ENCODE measurements at regions not wholly inside any gene's neighbourhood (a gene's known extent, or its start where the extent isn't known, plus 50 kb on each side); places are given as distances from the start of the nearest gene placed in this dataset.

GRCh38 chr5:74316064-74316603 is 324.4 kb downstream of the ENC1 start:
- no peak for DNase-seq (ENCODE audit: low read depth)

GRCh38 chr5:74314906-74315305 is 325.6 kb downstream of the ENC1 start:
- no peak for DNase-seq (ENCODE audit: low read depth)

DNA sequence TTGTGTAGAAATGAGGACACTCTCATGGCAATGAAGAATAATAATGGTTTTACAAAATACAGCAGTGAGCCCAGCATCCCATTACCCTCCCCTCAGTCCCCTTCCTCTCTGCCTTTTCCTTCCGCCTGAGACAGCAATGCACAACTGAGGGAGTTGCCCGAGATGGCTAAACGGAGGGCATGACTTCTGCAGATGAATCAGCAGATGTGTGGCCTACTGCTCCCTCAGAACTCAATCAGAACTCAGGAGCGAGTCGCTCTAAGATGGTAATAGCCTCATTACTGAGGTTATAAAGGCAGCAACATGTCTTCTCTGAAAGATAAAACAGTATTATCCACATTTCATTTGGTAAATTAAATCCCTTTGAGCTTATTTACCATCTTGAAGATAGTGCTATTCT is 326.6 kb downstream of the ENC1 start:
- no peak for DNase-seq (ENCODE audit: low read depth)

DNA sequence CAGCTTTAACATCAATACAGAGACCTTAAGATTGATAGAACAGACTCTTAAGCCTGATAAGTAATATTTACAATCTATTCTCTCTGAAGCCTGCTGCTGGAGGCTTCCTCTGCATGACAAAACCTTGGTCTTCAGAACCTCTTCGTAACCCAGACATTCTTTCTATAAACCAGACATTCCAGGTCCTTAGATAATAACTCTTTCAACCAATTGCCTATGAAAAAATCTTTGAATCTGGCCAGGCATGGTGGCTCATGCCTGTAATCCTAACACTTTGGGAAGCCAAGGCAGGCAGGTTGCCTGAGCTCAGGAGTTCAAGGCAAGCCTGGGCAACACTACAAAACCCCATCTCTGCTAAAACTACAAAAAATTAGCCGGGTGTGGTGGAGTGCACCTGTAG is 327.8 kb downstream of the ENC1 start:
- DNase-seq (ENCODE audit: low read depth), result no peak

GRCh38 chr5:74311961-74312360 is 328.6 kb downstream of the ENC1 start:
- DNase-seq (ENCODE audit: low read depth), result no peak

DNA sequence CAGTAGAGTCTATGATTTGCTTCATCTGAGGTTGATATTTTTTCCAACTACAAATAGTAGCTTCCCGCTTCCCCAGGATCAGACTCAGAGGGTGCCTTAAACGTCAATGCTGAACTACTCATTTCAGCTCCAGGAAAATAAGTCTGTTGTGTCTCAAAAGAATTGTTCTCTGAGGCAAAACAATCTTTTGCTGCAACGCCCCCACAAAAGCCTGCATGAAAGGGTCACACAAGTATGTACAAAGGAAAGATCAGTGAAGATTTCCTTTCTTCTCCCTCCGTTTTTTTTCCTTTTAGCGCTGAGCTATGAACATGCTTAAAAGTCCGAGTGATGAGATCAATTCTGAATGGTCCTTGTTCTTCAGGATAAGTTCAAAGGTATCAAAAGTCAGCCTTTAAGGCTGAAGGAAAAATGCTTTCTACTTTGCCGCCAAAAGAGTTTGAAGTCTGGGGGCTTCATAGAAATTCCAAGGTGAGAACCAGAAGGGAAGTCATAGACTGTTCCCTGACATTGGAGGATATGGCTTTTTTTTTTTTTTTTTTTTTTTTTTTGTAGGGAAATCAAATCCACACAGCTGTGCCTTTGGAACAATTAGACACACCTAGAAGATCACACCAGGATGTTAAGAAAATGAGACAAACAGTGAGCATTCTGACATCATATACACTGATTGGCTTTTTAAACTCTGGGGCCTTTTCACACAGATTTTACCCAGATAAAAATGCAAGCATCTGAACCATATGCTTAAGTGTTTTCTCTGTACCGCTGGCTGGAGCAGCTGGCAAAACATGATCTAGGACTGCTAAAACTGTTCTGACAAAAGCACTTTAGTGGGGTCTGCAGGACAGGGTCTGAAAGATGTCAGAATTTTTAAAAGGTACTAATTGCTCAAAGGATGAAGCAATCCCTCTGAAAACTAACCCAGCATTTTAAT is 329.3 kb downstream of the ENC1 start:
- no peak for DNase-seq (ENCODE audit: low read depth)

- DNase-seq (ENCODE audit: low read depth), result no peak
Measured at GRCh38 chr5:74310386-74310785, 330.1 kb downstream of the ENC1 start.

DNA sequence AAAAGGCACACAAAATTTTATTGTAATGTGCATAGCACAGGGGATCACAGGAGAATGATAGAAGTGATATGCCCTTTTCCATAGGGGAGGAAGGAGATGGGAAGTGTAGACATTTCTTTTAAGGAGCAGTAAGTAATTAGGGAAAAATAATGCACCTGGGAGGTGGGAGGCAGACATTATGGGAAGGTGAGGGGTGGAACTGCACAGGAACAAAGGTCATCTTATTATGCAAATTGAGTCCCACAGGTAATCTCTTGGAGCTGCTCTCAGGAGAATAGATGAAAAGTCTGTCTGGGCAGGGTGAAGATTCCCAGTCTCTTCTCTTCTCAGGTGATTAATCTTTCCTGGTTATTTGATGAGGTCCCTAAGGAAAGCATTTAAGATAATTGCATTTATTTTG is 331.5 kb downstream of the ENC1 start:
- DNase-seq (ENCODE audit: low read depth), result no peak

DNA sequence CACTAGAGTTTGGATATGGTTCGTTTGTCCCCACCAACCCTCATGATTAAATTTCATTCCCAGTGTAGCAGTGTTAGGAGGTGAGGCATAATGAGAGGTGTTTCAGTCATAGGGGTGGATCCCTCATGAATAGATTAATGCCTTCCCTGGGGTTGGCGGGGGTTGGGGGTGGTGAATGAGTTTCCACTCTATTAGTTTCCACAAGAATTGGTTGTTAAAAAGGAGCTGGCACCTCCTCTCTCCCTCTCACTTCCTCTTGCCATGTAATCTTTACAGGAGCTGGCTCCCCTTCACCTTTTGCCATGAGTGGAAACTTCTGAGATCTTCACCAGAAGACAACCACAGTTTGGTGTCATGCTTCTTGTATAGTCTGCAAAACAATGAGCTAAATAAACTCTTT is 333.7 kb downstream of the ENC1 start:
- DNase-seq (ENCODE audit: low read depth), result no peak

DNA sequence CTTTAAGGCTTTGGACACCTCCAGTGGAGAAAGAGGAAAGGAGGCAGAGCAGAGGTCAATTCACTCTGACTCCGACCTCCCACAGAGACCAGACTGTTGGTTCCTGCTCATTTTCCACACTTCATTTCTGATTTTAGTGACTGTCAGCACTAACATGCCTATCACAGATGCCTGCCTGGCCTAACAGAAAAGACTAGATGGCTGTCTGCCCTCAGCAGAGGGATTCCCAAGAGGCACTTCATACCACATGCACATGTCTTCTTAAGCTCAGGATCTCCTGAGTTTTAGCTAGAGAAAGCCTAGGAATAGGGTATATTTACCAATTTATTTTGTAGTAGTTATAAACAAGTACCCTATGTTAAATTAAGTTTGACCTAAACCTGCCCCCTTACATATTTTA is 336.0 kb downstream of the ENC1 start:
- DNase-seq (ENCODE audit: low read depth), result no peak

GRCh38 chr5:74303578-74303977 is 336.9 kb downstream of the ENC1 start:
- no peak for DNase-seq (ENCODE audit: low read depth)

DNA sequence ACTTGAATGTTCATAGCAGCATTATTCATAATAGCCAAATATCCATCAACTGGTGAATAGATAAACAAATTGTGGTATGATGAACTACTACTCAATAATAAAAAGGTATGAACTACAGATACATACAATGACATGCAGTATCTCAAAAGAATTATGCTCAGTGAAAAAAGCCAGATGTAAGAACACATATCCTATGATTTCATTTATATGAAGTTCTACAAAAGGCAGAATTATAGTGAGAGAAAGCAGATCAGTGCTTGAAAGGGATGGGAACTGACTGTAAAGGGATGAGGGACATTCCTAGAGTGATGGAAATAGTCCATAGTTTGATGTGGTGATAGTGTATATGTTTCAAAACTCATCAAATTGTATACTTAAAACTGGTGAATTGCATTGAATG is 339.0 kb downstream of the ENC1 start:
- DNase-seq (ENCODE audit: low read depth), result no peak

GRCh38 chr5:74300808-74301389 is 339.6 kb downstream of the ENC1 start:
- no peak for DNase-seq (ENCODE audit: low read depth)

DNA sequence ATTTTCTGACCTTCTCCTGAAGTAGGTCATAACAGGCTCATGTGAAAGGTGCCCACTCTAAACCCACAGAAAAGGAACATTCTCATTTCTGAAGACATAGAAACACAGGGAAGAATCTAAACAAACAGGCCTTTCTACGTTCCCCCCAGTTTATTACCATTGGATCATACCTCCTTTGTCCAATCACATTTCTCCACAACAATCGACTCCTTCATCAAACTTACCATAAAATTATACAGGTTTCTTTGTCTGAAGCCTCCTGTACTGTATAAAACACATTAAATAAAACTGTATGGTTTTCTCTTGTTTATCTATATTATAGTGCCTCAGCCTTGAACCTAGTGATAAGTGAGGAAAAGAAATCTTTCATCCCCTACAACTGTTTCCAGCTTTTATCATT is 340.7 kb downstream of the ENC1 start:
- no peak for DNase-seq (ENCODE audit: low read depth)

DNA sequence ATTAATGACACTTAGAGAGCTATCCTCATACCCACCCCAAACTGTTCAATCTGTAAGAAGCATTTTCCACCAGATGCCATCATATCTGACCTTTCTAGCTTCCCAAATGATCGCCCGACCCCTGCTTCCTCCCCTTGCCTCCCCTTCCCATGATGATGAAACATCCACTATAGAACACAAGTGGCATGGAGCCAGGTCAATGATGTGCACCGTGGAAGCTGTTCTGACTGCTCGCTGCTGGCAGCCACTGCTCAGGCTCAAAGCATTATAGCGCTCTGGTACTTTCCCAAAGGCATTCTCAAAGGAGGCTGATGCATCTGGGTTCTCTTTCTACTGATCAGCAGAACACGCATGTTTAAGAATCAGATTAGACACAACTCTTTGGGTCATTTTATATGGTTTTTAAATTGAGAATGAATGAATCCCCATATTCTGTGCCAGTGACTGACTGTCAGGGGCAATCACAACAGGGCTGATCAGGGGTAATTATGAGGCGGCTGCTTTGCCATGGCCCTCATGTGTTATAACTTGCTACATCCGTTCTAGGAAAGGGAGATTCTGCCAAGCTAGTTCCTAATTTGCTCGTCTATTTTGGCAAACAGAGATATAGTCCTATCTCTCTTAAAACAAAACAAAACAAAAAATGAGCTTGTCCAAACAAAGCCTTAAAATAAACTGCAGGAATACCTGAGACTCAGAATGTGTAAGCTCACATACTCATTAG is 343.7 kb downstream of the ENC1 start:
- no peak for DNase-seq (ENCODE audit: low read depth)

GRCh38 chr5:74295676-74296075 is 344.9 kb downstream of the ENC1 start:
- DNase-seq (ENCODE audit: low read depth), result no peak

DNA sequence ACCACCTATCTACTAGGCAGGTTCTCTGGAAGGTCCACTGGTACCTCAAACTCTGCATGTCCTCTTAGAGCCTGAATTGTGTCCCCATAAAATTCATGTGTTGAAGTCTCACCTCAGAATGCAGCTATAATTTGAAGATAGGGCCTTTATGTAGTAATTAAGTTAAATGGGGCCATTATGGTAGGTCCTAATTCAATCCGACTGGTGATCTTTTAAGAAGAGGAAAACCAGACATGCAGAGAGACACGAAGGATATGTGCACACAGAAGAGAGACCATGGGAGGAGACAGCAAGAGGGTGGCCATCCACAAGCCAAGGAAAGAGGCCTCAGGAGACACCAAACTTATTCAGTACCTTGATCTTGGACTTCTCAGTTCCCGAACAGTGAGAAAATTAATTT is 345.4 kb downstream of the ENC1 start:
- DNase-seq (ENCODE audit: low read depth), result no peak

DNA sequence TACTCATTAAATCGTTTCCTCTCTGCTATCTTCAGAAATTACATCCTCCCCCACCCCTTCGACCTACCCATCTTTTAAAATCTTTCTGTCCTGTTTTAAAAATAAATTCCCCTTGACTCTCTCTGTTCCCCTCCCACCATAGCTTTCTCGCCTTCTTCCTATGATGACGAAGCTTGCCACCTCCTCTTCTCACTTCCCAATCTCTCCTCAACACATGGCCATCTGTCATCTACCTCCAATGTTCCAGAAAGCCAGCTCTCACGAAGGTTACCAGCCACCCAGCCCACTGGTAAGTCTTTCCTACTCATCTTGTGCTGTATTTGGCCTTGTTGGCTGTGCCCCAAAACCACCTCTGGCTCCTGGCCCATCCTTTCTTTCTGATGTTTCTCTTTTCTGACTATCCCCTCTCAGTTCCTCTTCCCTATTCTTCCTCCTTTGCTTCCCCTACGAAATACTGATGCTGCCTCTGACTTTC is 346.3 kb downstream of the ENC1 start:
- DNase-seq (ENCODE audit: low read depth), result no peak

DNA sequence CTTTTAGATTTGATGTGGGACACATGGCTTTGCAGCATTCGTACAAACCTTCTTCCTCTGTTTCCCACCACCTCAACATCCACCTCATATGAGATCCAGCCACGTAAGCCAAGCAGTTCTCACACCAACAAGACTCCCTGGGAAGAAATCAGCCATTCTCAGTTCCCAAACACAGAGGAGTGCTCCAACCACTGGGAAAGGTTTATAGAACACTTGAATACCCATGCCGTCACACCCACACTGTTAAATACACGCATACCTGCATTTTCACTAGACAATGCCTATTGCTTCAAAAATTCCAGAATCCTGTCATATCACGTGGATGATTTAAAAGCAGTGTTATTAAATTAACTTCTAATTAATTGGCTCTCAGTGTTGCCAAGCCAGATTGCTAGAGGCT is 347.3 kb downstream of the ENC1 start:
- DNase-seq (ENCODE audit: low read depth), result no peak

DNA sequence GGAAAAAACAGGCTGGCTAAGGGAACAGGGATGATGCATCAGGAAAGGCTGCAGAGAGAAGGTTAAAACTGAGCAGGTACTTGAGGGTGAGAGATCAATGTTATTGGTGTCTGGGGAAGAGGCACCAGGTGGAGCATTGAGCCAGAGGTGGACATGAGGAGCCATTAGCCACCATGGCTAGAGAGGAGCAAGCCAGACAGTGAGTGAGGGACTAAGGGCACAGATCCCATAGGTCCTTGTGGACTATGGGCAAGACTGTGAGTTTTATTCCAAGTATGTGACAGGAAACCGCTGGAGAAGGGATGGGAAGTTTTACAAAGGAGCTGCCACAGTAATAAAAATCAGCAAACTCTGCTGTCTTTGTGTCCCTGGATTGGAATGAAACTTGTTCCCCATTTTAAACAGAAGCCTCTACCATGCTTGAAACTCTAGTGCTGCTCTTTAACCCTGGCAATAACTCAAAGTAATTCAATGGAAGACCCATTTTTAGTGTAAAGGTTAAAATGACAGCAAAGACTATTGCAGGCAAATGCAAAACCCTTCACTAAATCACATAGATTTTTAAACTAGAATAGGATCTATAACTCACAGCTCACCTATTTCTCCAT is 349.8 kb downstream of the ENC1 start:
- no peak for DNase-seq (ENCODE audit: low read depth)

- no peak for DNase-seq (ENCODE audit: low read depth)
Measured at GRCh38 chr5:74289691-74290090, 350.8 kb downstream of the ENC1 start.

GRCh38 chr5:74289238-74289637 is 351.3 kb downstream of the ENC1 start:
- DNase-seq (ENCODE audit: low read depth), result no peak

Data from stimulated activated CD8-positive, alpha-beta memory T cell treated with anti-CD3 and anti-CD28 coated beads, Interleukin-4, amount 100 ng/mL, for 24 hours (primary cell).